Heart left ventricle (tissue), 13 donors: ENCODE measurements at regions not wholly inside any gene's neighbourhood (a gene's known extent, or its start where the extent isn't known, plus 50 kb on each side); places are given as distances from the start of the nearest gene placed in this dataset.

ENCODE experiments used
- CTCF ChIP-seq, 12 donors: fragments of 200-600 bp; sonication (generic) in 4 of 12; IDR thresholded peaks; one replicate each; pipeline versions ENCODE4 v1.5.0 to v1.8.0; 2018 to 2022; ENCODE audit warnings: antibody characterized with exemption in 12 of 12, mild to moderate bottlenecking in 5 of 12
- POLR2A ChIP-seq, 2 donors: fragments of 450-650 bp; IDR thresholded peaks; one replicate each; pipeline ENCODE4 v1.6.1; 2017; ENCODE audit warnings: antibody characterized with exemption in 2 of 2, mild to moderate bottlenecking in 2 of 2, moderate library complexity in 2 of 2
- donor health status: ischemic (EF 13 %, LVEDD 7.1; RV severe dilation, severe dysfunction).
- donor health status: DM: no; HTN: yes; CAD: no.
- donor health status: DM: no; HTN: no; CAD: no.
- donor health status: ischemic (EF 25% LVEDD 6.9; RV normal size, moderate dysfunction).
- donor health status: ischemic (EF 25% LVEDD 5.7; RV mildly dilated, moderate dysfunction).
- donor health status: ischemic (EF 35%, LVEDD 5.7; RV mildly dilated, moderate dysfunction).
- donor health status: nonischemic (EF 11% LVEDD 7.7; RV severe dilation, severe dysfunction).
- donor health status: DM: yes; HTN: yes; CAD: no.
- donor health status: PGD.
- donor health status: ischemic (EF 29% LVEDD 5.4; RV normal size, mild dysfunction).
- donor health status: nonischemic (EF 23%, LVEDD 6.1; RV moderate dilation, normal function).

GRCh38 chr5:66246608-66247007, 102.5 kb downstream of the SREK1 start:
- no peak for TF ChIP-seq POLR2A (IDR thresholded peaks at IDR 0.05)
- TF ChIP-seq CTCF (IDR thresholded peaks at IDR 0.05), result no peak
